GM12865 (cell line): ENCODE measurements at regions not wholly inside any gene's neighbourhood (a gene's known extent, or its start where the extent isn't known, plus 50 kb on each side); places are given as distances from the start of the nearest gene placed in this dataset.
"Not testable (repeated sequence)": the region's sequence is repeated elsewhere in the genome, so short reads cannot be mapped to it uniquely, and the experiment has no call there.

ENCODE experiments used
- DNase-seq: peaks from one replicate; pipeline ENCODE4 v3.0.0; 2010; ENCODE audit warnings: low read depth
- H3K4me3 ChIP-seq: 2 replicates; pipeline ENCODE4 v1.5.1; 2011; ENCODE audit warnings: mild to moderate bottlenecking, low read depth, low read length, control low read depth
- TF ChIP-seq, protein P1 (sequence below): IDR thresholded peaks from 2 replicates; pipeline ENCODE4 v1.5.1; 2011; ENCODE audit warnings: low read length, control low read depth, low read depth, inconsistent platforms; ENCODE audit not compliant: insufficient read depth; ENCODE audit errors: missing control alignments

DNA sequence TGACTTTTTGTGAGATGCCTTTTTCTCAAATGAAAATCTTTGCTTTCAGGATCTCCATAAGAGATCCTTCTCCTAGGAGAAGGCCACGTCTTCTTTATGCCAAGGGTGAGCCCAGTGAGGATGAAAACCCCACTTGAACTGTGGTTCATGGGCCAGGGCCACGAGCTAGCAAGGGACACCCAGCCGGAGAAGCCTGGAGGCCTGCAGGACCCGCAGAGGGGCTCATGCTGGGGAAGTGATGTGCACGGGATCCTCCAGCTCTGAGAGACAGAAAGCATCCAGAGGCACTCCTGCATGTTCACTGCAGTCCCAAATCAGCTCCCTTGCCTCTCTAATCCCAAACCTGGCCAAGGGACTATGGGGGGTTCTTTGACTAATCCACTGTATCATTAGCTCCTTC is 168.9 kb downstream of the UQCRFS1 start:
- H3K4me3 ChIP-seq: no peak overlapping the region
- TF ChIP-seq, protein P1, sequence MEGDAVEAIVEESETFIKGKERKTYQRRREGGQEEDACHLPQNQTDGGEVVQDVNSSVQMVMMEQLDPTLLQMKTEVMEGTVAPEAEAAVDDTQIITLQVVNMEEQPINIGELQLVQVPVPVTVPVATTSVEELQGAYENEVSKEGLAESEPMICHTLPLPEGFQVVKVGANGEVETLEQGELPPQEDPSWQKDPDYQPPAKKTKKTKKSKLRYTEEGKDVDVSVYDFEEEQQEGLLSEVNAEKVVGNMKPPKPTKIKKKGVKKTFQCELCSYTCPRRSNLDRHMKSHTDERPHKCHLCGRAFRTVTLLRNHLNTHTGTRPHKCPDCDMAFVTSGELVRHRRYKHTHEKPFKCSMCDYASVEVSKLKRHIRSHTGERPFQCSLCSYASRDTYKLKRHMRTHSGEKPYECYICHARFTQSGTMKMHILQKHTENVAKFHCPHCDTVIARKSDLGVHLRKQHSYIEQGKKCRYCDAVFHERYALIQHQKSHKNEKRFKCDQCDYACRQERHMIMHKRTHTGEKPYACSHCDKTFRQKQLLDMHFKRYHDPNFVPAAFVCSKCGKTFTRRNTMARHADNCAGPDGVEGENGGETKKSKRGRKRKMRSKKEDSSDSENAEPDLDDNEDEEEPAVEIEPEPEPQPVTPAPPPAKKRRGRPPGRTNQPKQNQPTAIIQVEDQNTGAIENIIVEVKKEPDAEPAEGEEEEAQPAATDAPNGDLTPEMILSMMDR: no peak
- no peak for DNase-seq

DNA sequence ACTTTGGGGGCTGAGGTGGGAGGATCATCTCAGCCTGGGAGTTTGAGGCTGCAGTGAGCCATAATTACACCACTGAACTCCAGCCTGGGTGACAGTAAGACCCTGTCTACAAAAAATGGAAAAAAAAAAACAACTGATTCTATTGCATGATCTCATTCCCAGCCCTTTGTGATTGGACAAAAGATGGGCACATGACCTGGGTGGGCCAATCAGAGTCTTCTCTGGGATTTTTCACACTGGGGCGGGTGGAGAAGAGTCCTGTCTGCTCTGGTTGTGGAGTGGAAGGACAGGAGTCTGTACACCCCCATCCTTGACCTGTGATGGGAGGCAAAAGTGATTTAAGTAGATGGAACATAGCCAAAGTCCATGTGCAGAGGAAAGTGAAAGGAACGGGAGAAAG is 170.5 kb downstream of the UQCRFS1 start:
- H3K4me3 ChIP-seq: no peak overlapping the region
- TF ChIP-seq, protein P1: no peak
- no peak for DNase-seq

DNA sequence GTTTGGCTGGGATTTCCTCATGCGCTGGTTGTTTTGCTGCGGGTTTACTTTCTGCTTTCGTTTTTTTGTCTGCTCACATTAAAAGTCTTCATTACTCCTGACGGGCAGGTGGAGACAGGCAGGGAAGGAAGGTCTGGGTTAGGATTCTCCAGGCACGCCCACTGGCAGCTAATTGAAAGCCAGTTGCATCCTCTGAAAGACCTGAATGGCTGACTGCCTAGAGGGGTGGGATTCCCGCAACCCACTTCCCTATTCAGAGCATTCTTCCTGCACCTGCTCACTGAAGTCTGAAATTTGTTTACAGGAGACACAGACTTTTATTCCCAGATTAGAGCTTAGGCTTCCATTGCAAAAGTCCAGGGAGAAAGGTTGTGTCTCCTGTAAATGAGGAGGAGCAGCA is 172.0 kb downstream of the UQCRFS1 start:
- no peak for DNase-seq
- TF ChIP-seq, protein P1: no peak
- no peak overlapping the region for H3K4me3 ChIP-seq

DNA sequence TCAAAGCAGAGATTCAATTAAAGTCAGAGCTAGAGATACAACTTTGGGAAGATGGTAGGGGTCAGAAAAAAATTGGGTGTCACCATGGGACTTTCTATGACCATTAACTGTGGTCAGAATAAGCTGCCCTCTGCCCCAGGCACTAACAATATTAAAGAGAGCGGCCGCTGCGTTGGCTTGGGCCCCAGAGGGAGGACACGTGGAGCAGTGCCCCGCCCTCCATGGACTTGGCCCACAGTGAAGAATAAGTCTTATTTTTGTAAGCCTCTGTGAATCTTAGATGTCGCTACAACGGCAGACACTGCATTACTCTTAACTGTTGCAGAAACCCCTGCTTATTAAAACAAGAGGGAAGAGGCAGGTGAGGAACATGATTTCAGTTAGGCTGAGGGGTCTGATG is 172.7 kb downstream of the UQCRFS1 start:
- TF ChIP-seq, protein P1: no peak
- no peak overlapping the region for H3K4me3 ChIP-seq
- no peak for DNase-seq

DNA sequence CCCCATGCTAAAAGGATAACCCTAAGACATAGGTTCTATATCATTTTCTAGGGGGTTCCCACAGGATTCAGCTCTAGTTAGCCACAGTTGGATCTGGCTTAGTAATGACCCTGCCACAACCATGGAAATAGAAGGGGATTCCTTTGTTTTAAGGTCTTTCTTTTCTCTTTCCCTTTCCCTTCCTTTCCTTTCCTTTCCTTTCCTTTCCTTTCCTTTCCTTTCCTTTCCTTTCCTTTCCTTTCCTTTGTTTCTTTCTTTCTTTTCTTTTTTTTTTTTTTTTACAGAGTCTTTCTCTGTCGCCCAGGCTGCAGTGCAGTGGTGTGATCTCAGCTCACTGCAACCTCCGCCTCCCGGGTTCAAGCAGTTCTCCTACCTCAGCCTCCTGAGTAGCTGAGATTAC is 173.9 kb downstream of the UQCRFS1 start:
- H3K4me3 ChIP-seq, DNase-seq: not testable (repeated sequence)

DNA sequence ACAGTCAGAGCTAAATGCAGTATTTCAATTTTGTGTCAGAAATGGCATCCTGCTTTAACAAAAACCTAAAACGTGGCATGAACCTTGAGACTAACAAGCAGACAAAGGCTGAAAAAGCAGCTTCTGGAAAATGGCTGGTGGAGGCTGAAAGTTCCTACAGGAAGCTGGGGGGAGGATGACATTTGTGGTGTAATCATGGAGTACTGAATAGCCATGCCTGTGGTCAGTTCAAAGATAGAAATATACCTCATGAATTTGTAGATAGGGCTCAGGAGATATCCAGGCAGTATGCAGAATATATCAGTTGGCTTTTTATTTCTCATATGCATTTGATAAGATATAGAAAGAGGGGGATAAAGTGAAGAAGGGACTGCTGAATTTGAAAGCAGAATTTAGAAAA is 181.7 kb downstream of the UQCRFS1 start:
- TF ChIP-seq, protein P1: no peak

DNA sequence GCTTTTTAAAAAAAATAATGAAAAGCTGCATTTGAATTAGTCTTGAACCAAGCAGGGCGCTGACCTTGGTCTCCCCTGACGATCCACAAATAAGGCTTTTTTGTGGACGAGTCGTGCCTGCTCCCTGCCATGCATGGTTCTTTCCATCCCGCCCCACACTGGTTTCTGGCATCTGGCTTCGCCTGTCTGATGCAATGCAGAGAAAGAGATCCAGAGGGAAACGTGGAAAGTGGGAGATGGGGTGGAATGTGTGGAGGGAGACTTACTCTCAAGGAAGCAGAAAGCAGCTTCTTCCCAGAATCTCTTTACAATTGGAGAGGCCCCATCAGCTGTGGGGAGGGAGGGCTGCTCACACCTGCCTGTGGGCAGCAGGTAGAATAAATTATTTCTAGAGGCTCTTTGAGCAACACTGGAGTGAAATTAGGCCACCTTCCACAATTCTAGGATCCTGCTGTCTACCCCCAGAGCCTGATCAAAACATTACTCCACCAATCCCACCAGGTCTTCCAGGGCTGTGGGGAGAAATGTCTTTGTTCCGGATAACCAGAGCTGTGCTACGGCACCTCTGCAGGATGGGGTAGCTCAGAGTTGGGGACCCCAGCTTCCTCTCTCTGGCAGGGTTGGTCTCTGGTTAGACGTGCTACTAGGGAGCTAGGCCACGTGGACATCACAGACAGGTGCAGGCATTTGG is 183.5 kb downstream of the UQCRFS1 start:
- TF ChIP-seq, protein P1: no peak

More for the DNA sequence above, 181.7 kb downstream of the UQCRFS1 start:
- H3K4me3 ChIP-seq: no peak overlapping the region
- DNase-seq: no peak

More for the DNA sequence above, 183.5 kb downstream of the UQCRFS1 start:
- no peak for DNase-seq
- no peak overlapping the region for H3K4me3 ChIP-seq
